ACHN (cell line): ENCODE measurements at regions not wholly inside any gene's neighbourhood (a gene's known extent, or its start where the extent isn't known, plus 50 kb on each side); places are given as distances from the start of the nearest gene placed in this dataset.

Experiments
- DNase-seq: peaks from one replicate; pipeline ENCODE4 v3.0.0-alpha.2; 2015
- in situ Hi-C: cut with HindIII; loops from 2 replicates; pipeline ENCODE4 v1.10.0; 2017; ENCODE audit warnings: low sequenced_read_pairs, low pct_ligation_motif_present, low pct_unique_long_range_greater_than_20kb

DNA sequence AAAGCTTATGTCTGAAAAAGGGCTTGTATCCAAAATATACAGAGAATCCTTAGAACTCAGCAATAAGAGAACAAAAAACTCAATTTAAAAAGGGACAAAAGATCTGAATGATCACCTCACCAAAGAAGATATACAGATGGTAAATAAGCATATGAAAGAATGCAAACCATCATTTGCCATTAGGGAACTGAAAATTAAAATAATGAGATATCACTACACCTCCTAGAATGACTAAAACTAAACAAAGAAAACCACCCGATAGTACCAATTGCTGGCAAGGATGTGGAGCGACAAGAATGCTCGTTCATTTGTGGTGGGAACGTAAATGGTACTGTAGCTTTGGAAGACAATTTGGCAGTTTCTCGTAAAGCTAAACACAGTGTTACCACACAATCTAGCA lies 66.9 kb upstream of the MPHOSPH6 start:
- DNase-seq, result no peak
- in situ Hi-C loops, result loop anchor here (25.0 kb wide), 1 partner anchor 200 kb away; the partner anchor contains the start of gene HSD17B2

GRCh38 chr16:82236415-82236814 lies 66.4 kb upstream of the MPHOSPH6 start:
- DNase-seq, result no peak
- in situ Hi-C loops, result loop anchor here (25.0 kb wide), 1 partner anchor 199 kb away; the partner anchor contains the start of gene HSD17B2

GRCh38 chr16:82232806-82233205 lies 62.8 kb upstream of the MPHOSPH6 start:
- in situ Hi-C loops, result loop anchor here (25.0 kb wide), 1 partner anchor 196 kb away; the partner anchor contains the start of gene HSD17B2
- DNase-seq, result no peak

GRCh38 chr16:82231008-82231787 lies 61.2 kb upstream of the MPHOSPH6 start:
- DNase-seq, result no peak
- in situ Hi-C loops, result loop anchor here (25.0 kb wide), 1 partner anchor 194 kb away; the partner anchor contains the start of gene HSD17B2

GRCh38 chr16:82229800-82230619 lies 60.0 kb upstream of the MPHOSPH6 start:
- peak; percentile 77 for DNase-seq
- in situ Hi-C loops, result loop anchor here (25.0 kb wide), 1 partner anchor 193 kb away; the partner anchor contains the start of gene HSD17B2

- in situ Hi-C loops, result loop anchor here (25.0 kb wide), 1 partner anchor 189 kb away; the partner anchor contains the start of gene HSD17B2
- no peak for DNase-seq
These were observed 56.3 kb upstream of the MPHOSPH6 start for GRCh38 chr16:82226327-82226726.

GRCh38 chr16:82224821-82225220 lies 54.8 kb upstream of the MPHOSPH6 start:
- DNase-seq, result no peak
- in situ Hi-C loops, result loop anchor here (25.0 kb wide), 1 partner anchor 188 kb away; the partner anchor contains the start of gene HSD17B2

DNA sequence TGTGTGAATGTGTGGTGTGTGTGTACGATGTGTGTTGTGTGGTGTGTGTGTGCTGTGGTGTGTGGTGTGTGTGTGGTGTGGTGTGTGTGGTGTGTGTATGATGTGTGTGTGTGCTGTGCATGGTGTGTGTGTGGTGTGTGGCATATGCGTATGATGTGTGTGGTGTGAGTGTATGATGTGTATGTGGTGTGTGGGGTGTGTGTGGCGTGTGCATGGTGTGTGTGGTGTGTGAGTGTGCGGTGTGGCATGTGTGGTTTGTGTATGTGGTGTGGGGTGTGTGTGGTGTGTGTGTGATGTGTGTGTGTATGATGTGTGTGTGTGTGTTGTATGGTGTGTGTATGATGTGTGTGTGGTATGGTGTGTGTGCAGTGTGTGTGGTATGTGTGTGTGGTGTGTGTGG lies 50.5 kb upstream of the MPHOSPH6 start:
- in situ Hi-C loops, result no loop called here
- no peak for DNase-seq
